ENCODE measurements at regions not wholly inside any gene's neighbourhood (a gene's known extent, or its start where the extent isn't known, plus 50 kb on each side); places are given as distances from the start of the nearest gene placed in this dataset.
A peak's percentile ranks its signal among the peaks of the same experiment; 100 is the strongest.
"Not testable (repeated sequence)": the region's sequence is repeated elsewhere in the genome, so short reads cannot be mapped to it uniquely, and the experiment has no call there.

- no peaks in the 10 kb centered on the region for H3K27me3 ChIP-seq (replicated peaks; ENCODE audit: insufficient read depth, low read depth, low read length, poor library complexity)
- no peaks in the 10 kb centered on the region for H3K9me3 ChIP-seq (ENCODE audit: low read depth, low read length, poor library complexity, severe bottlenecking)
- TF ChIP-seq, protein P1, sequence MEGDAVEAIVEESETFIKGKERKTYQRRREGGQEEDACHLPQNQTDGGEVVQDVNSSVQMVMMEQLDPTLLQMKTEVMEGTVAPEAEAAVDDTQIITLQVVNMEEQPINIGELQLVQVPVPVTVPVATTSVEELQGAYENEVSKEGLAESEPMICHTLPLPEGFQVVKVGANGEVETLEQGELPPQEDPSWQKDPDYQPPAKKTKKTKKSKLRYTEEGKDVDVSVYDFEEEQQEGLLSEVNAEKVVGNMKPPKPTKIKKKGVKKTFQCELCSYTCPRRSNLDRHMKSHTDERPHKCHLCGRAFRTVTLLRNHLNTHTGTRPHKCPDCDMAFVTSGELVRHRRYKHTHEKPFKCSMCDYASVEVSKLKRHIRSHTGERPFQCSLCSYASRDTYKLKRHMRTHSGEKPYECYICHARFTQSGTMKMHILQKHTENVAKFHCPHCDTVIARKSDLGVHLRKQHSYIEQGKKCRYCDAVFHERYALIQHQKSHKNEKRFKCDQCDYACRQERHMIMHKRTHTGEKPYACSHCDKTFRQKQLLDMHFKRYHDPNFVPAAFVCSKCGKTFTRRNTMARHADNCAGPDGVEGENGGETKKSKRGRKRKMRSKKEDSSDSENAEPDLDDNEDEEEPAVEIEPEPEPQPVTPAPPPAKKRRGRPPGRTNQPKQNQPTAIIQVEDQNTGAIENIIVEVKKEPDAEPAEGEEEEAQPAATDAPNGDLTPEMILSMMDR (conservative IDR thresholded peaks at IDR 0.05; ENCODE audit: low read depth, low read length), result no peak
- no peak for TF ChIP-seq EZH2 (IDR thresholded peaks at IDR 0.05; ENCODE audit: borderline replicate concordance, low read depth, low read length, poor library complexity, severe bottlenecking)
- no peak overlapping the region for H3K27ac ChIP-seq (ENCODE audit: low read depth, low read length, poor library complexity, severe bottlenecking)
- BruUV-seq (replicated peaks), result no TSS peak
- H3K36me3 ChIP-seq (ENCODE audit: insufficient read depth, low read length, poor library complexity, severe bottlenecking), result no peaks in the 10 kb centered on the region
- POLR2A ChIA-PET (ENCODE audit: low non-redundant PET), result no interaction called here
- CTCF ChIA-PET, result no interaction called here
- no peak for DNase-seq (ENCODE audit: low spot score)
- intact Hi-C loops (cut with micrococcal nuclease; ENCODE audit: unreplicated experiment), result no loop called here
- H3K4me1 ChIP-seq (ENCODE audit: insufficient read depth, low read length, poor library complexity, severe bottlenecking), result no peaks in the 10 kb centered on the region
- no peak overlapping the region for H3K4me3 ChIP-seq (ENCODE audit: low read depth, low read length, poor library complexity, severe bottlenecking)
Observed at GRCh38 chr3:190959077-190959476, 96.6 kb upstream of the GMNC start.

GRCh38 chr3:190941694-190942260 lies 79.3 kb upstream of the GMNC start:
- Histone ChIP-seq H3K36me3 (ENCODE audit: insufficient read depth, low read length, poor library complexity, severe bottlenecking) (no peaks in the 10 kb centered on the region), H3K27me3 (replicated peaks; ENCODE audit: insufficient read depth, low read depth, low read length, poor library complexity) (no peaks in the 10 kb centered on the region), H3K4me1 (ENCODE audit: insufficient read depth, low read length, poor library complexity, severe bottlenecking) (peaks cover 9% of the 10 kb centered on the region), H3K27ac (ENCODE audit: low read depth, low read length, poor library complexity, severe bottlenecking) (peak overlapping the region; percentile 2), H3K9me3 (ENCODE audit: low read depth, low read length, poor library complexity, severe bottlenecking) (no peaks in the 10 kb centered on the region), H3K4me3 (ENCODE audit: low read depth, low read length, poor library complexity, severe bottlenecking) (no peak overlapping the region)
- CTCF ChIA-PET, result no interaction called here
- POLR2A ChIA-PET (ENCODE audit: low non-redundant PET), result no interaction called here
- DNase-seq (ENCODE audit: low spot score), result peak; percentile 74
- intact Hi-C loops (cut with micrococcal nuclease; ENCODE audit: unreplicated experiment), result no loop called here
- TF ChIP-seq, protein P1 (conservative IDR thresholded peaks at IDR 0.05; ENCODE audit: low read depth, low read length), result no peak
- TF ChIP-seq EZH2 (IDR thresholded peaks at IDR 0.05; ENCODE audit: borderline replicate concordance, low read depth, low read length, poor library complexity, severe bottlenecking), result no peak
- BruUV-seq (replicated peaks), result no TSS peak

DNA sequence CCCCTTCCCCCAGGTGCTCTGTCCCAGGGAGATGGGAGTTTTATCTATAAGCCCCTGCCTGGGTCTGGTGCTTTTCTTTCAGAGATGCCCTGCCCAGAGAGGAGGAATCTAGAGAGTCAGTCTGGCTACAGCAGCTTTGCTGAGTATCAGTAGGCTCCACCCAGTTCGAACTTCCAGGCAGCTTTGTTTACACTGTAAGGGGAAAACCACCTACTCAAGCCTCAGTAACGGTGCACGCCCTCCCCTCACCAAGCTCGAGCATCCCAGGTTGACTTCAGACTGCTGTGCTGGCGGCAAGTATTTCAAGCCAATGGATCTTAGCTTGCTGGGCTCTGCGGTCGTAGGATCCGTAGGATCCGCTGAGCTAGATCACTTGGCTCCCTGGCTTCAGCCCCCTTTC lies 72.1 kb upstream of the GMNC start:
- CTCF ChIA-PET; DNase-seq (ENCODE audit: low spot score); POLR2A ChIA-PET (ENCODE audit: low non-redundant PET); BruUV-seq (replicated peaks); H3K4me3 ChIP-seq (ENCODE audit: low read depth, low read length, poor library complexity, severe bottlenecking); H3K27me3 ChIP-seq (replicated peaks; ENCODE audit: insufficient read depth, low read depth, low read length, poor library complexity); H3K9me3 ChIP-seq (ENCODE audit: low read depth, low read length, poor library complexity, severe bottlenecking); H3K36me3 ChIP-seq (ENCODE audit: insufficient read depth, low read length, poor library complexity, severe bottlenecking); H3K27ac ChIP-seq (ENCODE audit: low read depth, low read length, poor library complexity, severe bottlenecking); H3K4me1 ChIP-seq (ENCODE audit: insufficient read depth, low read length, poor library complexity, severe bottlenecking); intact Hi-C loops (cut with micrococcal nuclease; ENCODE audit: unreplicated experiment): not testable (repeated sequence)

- DNase-seq (ENCODE audit: low spot score), result no peak
- no peak overlapping the region for H3K27ac ChIP-seq (ENCODE audit: low read depth, low read length, poor library complexity, severe bottlenecking)
- intact Hi-C loops (cut with micrococcal nuclease; ENCODE audit: unreplicated experiment), result no loop called here
- H3K9me3 ChIP-seq (ENCODE audit: low read depth, low read length, poor library complexity, severe bottlenecking), result no peaks in the 10 kb centered on the region
- no peak overlapping the region for H3K4me3 ChIP-seq (ENCODE audit: low read depth, low read length, poor library complexity, severe bottlenecking)
- H3K36me3 ChIP-seq (ENCODE audit: insufficient read depth, low read length, poor library complexity, severe bottlenecking), result no peaks in the 10 kb centered on the region
- H3K27me3 ChIP-seq (replicated peaks; ENCODE audit: insufficient read depth, low read depth, low read length, poor library complexity), result no peaks in the 10 kb centered on the region
- TF ChIP-seq, protein P1 (conservative IDR thresholded peaks at IDR 0.05; ENCODE audit: low read depth, low read length), result no peak
- TF ChIP-seq EZH2 (IDR thresholded peaks at IDR 0.05; ENCODE audit: borderline replicate concordance, low read depth, low read length, poor library complexity, severe bottlenecking), result no peak
- ChIA-PET POLR2A (ENCODE audit: low non-redundant PET) (no interaction called here), CTCF (no interaction called here)
- no TSS peak for BruUV-seq (replicated peaks)
- no peaks in the 10 kb centered on the region for H3K4me1 ChIP-seq (ENCODE audit: insufficient read depth, low read length, poor library complexity, severe bottlenecking)
Observed at GRCh38 chr3:190926619-190927018, 64.1 kb upstream of the GMNC start.

Data from A673 (cell line).